Glomerular endothelial cell (primary cell): ENCODE measurements at regions not wholly inside any gene's neighbourhood (a gene's known extent, or its start where the extent isn't known, plus 50 kb on each side); places are given as distances from the start of the nearest gene placed in this dataset.
"Not testable (repeated sequence)": the region's sequence is repeated elsewhere in the genome, so short reads cannot be mapped to it uniquely, and the experiment has no call there.

Experiments used
- DNase-seq: peaks from one replicate; pipeline ENCODE4 v3.0.0-alpha.2; 2011; ENCODE audit warnings: low read depth, low spot score; ENCODE audit errors: extremely low read depth

DNA sequence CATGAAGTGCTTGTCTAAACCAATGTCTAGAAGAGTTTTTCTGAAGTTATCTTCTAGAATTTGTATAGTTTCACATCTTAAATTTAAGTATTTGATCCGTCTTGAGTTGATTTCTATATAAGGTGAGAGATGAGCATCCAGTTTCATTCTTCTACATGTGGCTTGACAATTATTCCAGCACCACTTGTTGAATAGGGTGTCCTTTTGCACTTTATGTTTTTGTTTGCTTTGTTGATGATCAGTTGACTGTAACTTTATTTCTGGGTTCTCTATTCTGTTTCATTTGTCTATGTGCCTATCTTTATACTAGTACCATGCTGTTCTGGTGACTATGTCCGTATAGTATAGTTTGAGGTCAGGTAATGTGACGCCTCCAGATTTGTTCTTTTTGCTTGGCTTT, 426.6 kb upstream of the CHRM2 start:
- DNase-seq = no peak

- DNase-seq = not testable (repeated sequence)
Observed at GRCh38 chr7:136431736-136432135, 436.7 kb upstream of the CHRM2 start.

DNA sequence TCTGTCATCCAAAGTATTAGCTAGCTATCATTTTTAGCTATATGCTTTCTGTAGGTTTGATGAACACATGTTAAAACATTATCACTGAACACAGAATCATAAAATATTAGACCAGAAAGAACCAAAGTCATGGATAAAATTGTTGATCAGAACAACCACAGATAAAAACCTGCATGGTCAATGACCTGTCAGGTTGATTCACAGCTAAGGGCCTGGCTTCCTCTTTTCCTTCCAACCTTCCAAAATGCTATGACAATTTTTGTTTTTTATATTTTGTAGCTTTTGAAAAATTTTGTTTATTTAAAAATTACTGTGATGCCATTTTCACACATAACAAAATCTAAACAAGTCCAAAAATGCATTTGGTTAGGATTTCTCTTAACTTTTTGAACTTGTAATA, 444.4 kb upstream of the CHRM2 start:
- DNase-seq = no peak

DNA sequence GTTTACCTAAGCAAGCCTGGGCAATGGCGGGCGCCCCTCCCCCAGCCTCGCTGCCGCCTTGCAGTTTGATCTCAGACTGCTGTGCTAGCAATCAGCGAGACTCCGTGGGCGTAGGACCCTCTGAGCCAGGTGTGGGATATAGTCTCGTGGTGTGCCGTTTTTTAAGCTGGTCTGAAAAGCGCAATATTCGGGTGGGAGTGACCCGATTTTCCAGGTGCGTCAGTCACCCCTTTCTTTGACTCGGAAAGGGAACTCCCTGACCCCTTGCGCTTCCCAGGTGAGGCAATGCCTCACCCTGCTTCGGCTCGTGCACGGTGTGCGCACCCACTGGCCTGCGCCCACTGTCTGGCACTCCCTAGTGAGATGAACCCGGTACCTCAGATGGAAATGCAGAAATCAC, 442.6 kb upstream of the MTPN start:
- not testable (repeated sequence) for DNase-seq

DNA sequence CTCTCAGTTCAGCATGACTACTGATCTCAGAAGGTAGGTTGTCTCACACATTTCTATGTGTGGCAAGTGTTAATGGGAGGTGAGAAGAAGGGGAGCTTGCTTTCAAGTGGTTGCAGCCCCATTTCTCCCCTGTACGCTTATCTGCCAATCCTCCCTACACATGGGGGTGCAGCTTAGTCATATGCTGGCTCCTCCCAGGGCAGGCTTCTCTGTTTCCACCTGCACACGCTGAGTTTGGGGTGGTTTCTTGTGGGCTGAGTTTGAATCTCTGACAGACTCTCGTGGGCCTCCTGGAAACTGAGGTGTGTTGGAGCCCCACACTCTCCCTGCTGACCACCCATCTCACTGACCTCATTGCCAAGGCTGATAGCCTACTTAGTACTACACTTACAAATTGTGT, 435.8 kb upstream of the MTPN start:
- DNase-seq = no peak

- DNase-seq = peak; percentile 18
Observed at GRCh38 chr7:136405931-136406777, 429.0 kb upstream of the MTPN start.

GRCh38 chr7:136403591-136403990, 426.4 kb upstream of the MTPN start:
- no peak for DNase-seq

DNA sequence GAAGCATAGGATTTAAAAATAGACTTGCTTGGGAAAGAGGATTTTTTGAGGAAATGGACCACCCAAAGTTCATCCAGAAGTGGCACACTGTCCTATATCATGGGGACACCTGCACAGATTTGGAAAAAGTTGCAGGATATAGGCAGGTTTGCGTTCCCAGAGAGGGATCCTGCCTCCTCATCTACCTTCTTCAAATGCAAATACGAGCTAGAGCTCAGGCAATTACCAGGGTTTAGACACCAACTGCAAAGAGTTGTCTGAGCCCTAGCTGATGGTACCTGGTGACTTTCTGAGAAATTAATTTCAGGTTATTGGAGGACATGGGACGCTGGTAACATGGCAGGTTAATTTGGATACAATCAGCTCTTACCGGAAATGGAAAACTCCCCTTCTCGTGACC, 423.7 kb upstream of the MTPN start:
- no peak for DNase-seq

DNA sequence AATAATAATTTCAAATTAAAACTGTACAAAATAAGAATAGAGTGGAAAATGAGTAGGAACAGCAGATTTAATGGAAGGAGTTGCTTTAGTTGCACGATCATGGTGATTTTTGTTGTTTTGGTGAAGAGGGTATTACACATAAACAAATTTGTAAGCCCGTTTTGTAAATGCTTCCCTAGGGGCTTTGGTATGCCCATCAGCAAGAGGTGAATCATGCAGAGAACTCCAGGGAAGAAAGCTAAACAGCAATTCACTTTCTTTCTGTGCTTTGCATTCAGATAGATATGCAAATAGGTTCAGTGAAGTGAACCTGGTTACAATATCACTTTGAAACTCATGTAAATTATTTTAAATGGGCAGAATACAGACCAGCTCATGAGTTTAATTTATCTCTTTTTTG, 422.2 kb upstream of the MTPN start:
- DNase-seq = no peak

DNA sequence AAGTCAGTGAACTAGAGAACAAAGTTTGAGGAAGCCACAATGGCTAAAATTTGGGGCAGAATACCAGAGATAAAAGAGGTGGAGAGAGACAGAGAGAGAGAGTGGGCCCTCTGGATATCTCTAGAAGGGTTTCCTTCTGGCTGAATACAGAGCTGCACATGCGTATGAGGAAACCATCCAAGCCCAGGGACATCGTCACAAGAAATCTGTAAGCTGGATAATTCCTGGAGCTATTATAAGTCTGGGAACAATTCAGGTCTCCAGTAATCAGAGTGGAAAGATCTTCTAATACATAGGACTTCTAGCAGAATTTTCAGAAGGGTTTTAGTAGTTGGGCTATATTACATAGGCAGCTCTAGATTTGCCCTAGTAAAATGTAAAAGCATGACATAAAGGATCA, 415.7 kb upstream of the MTPN start:
- no peak for DNase-seq

- no peak for DNase-seq
Observed at GRCh38 chr7:136391371-136391770, 414.2 kb upstream of the MTPN start.

- no peak for DNase-seq
Observed at GRCh38 chr7:136389933-136390332, 412.8 kb upstream of the MTPN start.

GRCh38 chr7:136386876-136387275, 409.7 kb upstream of the MTPN start:
- DNase-seq = no peak

DNA sequence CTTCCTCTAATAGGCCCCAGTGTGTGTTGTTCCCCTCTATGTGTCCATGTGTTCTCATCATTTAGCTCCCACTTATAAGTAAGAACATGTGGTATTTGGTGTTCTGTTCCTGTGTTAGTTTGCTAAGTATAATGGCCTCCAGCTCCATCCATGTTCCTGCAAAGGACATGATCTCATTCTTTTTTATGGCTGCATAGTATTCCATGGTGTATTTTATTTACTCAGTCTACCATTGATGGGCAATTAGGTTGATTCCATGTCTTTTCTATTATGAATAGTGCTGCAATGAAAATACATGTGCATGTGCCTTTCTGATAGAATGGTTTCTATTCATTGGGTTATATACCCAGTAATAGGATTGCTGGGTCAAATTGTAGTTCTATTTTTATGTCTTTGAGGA, 394.2 kb upstream of the MTPN start:
- not testable (repeated sequence) for DNase-seq

DNA sequence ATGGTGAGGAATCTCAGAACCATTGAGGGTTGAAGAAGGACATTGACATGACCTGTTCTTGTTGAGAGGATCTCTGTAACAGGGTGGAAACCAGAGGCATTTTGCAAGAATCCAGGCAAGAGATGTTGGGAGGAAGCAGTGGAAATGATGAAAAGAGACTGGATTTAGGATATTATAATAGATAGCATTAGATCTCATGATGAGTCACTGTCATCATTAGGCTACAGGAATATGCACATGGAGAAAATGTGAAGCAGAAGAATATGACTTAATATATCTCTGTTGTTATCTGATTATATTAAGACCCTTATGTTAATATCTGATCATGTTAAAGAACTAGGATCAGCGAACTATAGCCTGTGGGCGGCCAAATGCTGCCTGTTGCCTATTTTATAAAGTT, 393.0 kb upstream of the MTPN start:
- DNase-seq = no peak

- no peak for DNase-seq
Observed at GRCh38 chr7:136369225-136369624, 392.1 kb upstream of the MTPN start.

GRCh38 chr7:136359333-136359903, 382.3 kb upstream of the MTPN start:
- DNase-seq = no peak

GRCh38 chr7:136353287-136353686, 376.1 kb upstream of the MTPN start:
- no peak for DNase-seq

GRCh38 chr7:136348542-136349192, 371.5 kb upstream of the MTPN start:
- no peak for DNase-seq

- DNase-seq = no peak
Observed at GRCh38 chr7:136348142-136348541, 371.0 kb upstream of the MTPN start.

- DNase-seq = no peak
Observed at GRCh38 chr7:136347488-136347887, 370.3 kb upstream of the MTPN start.

DNA sequence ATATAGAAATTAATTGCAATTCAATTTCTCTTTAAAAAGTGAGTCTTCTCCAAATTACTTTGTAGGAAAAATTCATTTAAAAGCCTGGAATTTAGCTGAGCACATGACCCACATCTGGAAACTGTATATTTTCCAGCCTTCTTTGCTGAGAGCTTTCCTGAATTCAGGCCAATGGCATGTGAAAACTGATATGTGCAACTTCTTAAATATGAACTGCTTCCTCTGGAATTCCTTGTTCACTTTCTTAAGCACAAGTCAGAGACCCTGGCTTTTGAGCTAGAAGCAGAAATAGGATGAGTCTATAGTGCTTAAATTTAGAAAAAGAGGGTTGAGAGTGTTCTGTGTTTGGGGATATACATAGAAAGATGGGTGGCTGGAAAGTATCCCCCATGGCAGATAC, 365.1 kb upstream of the MTPN start:
- DNase-seq = no peak
